Choroid plexus epithelial cell (primary cell): ENCODE measurements at regions not wholly inside any gene's neighbourhood (a gene's known extent, or its start where the extent isn't known, plus 50 kb on each side); places are given as distances from the start of the nearest gene placed in this dataset.
A peak's percentile ranks its signal among the peaks of the same experiment; 100 is the strongest.

ENCODE experiments used
- DNase-seq: peaks from one replicate; pipeline ENCODE4 v3.0.0-alpha.2; 2010; ENCODE audit warnings: low read depth
- H3K4me3 ChIP-seq: 2 replicates; pipeline ENCODE4 v1.5.1; 2011; ENCODE audit warnings: low read depth, mild to moderate bottlenecking, control low read depth, low read length, moderate library complexity
- CTCF ChIP-seq: conservative IDR thresholded peaks from 2 replicates; pipeline ENCODE4 v1.5.1; 2011; ENCODE audit warnings: low read depth, mild to moderate bottlenecking, control low read depth, inconsistent platforms, low read length, moderate library complexity

GRCh38 chr2:52558265-52558664 lies 1209.3 kb upstream of the CHAC2 start:
- no peak for TF ChIP-seq CTCF

GRCh38 chr2:52542297-52542696 lies 1225.3 kb upstream of the CHAC2 start:
- no peak for TF ChIP-seq CTCF
- no peak for DNase-seq
- no peak overlapping the region for H3K4me3 ChIP-seq

More at GRCh38 chr2:52558265-52558664, 1209.3 kb upstream of the CHAC2 start:
- no peak for DNase-seq
- no peak overlapping the region for H3K4me3 ChIP-seq

GRCh38 chr2:52539026-52539970 lies 1228.3 kb upstream of the CHAC2 start:
- DNase-seq = peak; percentile 70
- no peak for TF ChIP-seq CTCF
- H3K4me3 ChIP-seq = no peak overlapping the region

GRCh38 chr2:52537588-52537987 lies 1230.0 kb upstream of the CHAC2 start:
- no peak for DNase-seq
- no peak overlapping the region for H3K4me3 ChIP-seq
- no peak for TF ChIP-seq CTCF

GRCh38 chr2:52536929-52537460 lies 1230.6 kb upstream of the CHAC2 start:
- peak; percentile 65 for DNase-seq
- no peak overlapping the region for H3K4me3 ChIP-seq
- TF ChIP-seq CTCF = no peak

- DNase-seq = peak; percentile 21
- no peak for TF ChIP-seq CTCF
Measured at GRCh38 chr2:52532956-52533355, 1234.6 kb upstream of the CHAC2 start.

GRCh38 chr2:52526735-52527134 lies 1240.9 kb upstream of the CHAC2 start:
- DNase-seq = peak; percentile 14
- no peak overlapping the region for H3K4me3 ChIP-seq
- no peak for TF ChIP-seq CTCF

More at GRCh38 chr2:52532956-52533355, 1234.6 kb upstream of the CHAC2 start:
- no peak overlapping the region for H3K4me3 ChIP-seq
